HG03095 (cell line): ENCODE measurements at regions not wholly inside any gene's neighbourhood (a gene's known extent, or its start where the extent isn't known, plus 50 kb on each side); places are given as distances from the start of the nearest gene placed in this dataset.
"Not testable (repeated sequence)": the region's sequence is repeated elsewhere in the genome, so short reads cannot be mapped to it uniquely, and the experiment has no call there.

Experiments used
- ATAC-seq: cut with Tn5 transposase; IDR thresholded peaks from one replicate; pipeline ENCODE4 v1.9.1; 2021; ENCODE audit warnings: moderate library complexity; ENCODE audit not compliant: unreplicated experiment

DNA sequence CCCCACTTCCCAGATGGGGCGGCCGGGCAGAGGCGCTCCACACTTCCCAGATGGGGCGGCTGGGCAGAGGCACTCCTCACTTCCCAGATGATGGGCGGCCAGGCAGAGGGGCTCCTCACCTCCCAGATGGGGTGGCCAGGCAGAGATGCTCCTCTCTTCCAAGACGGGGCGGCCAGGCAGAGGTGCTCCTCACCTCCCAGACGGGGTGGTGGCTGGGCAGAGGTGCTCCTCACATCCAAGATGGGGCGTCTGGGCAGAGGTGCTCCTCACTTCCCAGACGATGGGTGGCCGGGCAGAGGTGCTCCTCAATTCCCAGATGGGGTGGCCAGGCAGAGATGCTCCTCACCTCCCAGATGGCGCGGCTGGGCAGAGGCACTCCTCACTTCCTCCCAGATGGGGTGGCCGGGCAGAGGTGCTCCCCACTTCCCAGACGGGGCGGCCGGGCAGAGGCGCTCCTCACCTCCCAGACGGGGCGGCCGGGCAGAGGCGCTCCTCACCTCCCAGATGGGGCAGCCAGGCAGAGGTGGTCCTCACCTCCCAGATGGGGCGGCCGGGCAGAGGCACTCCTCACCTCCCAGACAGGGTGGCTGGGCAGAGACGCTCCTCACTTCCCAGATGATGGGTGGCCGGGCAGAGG is 275.2 kb downstream of the LIPI start:
- not testable (repeated sequence) for ATAC-seq

DNA sequence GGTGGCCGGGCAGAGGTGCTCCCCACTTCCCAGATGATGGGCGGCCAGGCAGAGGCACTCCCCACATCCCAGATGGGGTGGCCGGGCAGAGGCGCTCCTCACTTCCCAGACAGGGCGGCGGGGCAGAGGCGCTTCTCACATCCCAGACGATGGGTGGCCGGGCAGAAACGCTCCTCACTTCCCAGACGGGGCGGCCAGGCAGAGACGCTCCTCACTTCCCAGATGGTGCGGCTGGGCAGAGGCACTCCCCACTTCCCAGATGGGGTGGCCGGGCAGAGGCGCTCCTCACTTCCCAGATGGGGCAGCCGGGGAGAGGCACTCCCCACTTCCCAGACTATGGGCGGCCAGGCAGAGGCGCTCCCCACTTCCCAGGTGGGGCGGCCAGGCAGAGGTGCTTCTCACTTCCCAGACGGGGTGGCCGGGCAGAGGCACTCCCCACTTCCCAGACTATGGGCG is 275.8 kb downstream of the LIPI start:
- not testable (repeated sequence) for ATAC-seq

DNA sequence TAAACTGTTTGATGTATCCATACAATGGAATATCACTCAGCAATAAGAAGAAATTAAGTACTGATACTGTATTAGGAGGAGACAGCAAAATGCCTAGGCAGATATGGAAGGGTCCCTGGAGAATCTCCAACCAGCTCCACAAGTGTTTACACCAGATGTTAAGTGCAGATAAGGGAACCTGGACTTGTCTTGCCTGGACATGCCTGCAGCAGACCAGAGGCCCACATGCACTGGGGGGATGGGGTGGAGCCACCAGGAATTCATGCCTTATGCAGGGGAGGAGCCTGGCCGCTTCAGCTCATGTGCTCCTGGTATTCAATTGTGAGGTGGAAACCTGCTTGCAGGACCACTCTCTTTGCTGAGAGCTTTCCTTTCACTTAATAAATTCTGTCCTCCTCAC is 287.6 kb downstream of the LIPI start:
- ATAC-seq = not testable (repeated sequence)

DNA sequence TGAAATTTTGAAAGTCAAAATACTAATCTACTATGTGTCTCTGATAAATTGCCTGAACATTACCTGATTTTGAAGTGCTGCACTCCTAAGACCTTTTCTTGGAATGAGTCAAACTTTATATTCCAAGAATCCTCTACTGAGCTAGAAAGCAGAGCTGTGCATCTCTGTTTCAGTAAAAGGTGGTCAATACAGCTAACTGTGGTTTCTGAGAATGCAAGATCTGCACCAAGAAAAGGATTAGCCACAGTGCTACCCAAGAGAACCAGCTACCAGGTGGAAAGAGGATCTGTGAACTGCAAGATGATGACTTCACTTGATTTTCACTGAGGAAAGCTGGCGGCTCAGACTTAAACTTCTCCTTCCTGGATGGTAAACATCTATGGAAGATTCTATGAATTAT is 289.3 kb downstream of the LIPI start:
- not testable (repeated sequence) for ATAC-seq

DNA sequence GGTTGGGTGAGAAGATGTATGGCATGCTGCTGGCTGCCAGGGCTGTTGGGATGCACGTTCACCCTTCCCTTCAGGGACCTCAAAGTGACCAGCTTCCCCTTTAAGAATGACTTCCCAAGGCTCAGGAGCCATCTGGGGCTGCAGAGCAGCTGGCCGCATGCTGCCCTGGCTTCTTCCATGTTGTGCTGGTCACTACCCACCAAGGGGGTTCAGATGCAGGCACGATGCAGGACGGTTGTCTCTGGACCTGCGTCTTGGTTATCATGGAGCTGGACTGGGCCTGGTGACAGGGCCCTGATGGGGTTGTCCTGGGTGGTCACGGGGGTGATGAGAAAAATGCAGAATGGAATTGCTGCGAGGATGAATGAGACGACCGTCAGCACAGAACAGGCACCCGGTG is 297.8 kb downstream of the POTED start:
- ATAC-seq = not testable (repeated sequence)

DNA sequence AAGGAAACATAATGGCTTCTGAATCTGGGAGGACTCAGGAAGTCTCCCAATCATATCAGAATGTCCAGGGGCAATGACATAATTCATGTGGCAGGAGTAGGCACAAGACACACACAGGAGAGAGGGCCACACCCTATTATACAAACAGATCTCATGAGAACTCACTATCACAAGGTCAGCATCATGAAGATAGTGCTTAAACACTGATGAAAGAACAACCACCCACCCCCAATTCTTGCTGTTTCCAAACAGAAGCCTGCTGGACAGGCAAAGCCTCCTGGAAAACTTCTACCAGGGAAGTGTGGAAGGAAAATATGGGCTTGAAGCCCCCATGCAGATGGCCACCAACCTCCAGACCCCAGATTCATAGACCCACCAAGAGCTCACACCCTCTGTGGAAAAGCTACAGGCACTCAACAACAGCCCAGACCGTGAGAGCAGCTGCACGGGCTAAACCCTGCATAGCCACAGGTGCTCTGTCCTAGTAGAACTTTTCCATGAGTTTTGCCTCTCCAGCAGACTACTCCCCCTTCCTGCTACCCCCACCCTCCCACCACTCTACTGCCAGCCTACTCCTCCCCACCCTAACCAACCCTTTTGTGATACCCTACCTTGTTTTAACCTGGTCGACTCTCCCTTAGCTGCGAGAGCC is 287.1 kb downstream of the POTED start:
- not testable (repeated sequence) for ATAC-seq

DNA sequence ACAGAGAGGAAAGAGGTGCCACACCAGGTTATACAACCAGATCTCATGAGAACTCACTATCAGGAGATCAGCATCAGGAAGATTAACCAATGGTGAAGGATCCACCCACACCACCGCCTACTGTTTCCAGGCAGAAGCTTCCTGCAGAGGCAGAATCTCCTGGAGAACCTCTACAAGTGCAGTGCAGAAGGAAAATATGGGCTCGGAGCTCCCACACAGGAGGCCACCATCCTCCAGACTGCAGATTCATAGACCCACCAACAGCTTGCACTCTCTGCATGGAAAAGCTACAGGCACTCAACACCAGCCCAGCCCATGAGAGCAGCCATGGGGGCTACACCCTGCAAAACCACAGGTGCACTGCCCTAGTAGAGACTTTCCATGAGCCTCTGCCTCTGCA is 284.0 kb downstream of the POTED start:
- not testable (repeated sequence) for ATAC-seq

DNA sequence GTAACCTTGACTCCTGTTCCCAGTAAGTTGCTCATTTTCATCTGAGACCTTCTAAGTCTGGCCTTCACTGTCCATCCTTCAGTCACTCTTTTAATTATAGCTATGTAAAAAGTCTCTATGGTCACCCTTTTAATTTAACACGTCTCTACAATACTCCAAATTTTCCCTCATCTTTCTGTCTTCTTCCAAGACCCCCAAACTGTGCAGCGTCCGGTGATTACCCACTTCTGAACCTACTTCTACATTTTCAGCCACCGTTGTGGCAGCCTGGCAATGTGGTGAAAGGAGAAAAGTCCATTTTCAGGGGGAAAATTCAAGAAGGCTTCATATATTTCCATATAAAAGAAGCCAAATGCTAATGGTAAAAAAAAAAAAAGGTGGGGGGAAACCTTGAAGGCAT is 283.4 kb downstream of the POTED start:
- ATAC-seq = not testable (repeated sequence)

DNA sequence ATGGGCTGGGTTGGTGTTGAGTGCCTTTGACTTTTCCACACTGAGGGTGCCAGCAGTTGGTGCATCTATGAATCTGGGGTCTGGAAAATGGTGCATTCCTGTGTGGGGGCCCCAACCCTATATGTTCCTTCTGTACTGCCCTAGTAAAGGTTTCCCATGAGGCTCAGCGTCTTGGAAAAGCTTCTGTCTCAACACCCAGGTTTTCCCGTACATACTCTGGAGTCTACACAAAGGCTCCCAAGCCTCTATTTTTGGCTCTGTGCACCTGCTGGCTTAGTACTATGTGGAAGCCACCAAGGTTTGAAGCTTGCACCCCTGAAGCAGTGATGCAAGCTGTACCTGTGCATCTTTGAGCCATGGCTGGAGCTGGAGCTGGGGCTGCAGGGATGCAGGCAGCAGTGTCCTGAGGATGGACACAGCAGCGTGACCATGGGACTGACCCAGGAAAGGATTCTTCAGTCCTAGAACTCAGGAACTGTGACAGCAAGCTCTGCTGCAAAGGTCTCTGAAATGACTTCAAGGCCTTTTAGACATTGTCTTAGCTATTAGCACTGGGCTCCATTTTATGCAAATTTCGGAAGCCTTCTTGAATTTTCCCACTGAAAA is 282.7 kb downstream of the POTED start:
- not testable (repeated sequence) for ATAC-seq

DNA sequence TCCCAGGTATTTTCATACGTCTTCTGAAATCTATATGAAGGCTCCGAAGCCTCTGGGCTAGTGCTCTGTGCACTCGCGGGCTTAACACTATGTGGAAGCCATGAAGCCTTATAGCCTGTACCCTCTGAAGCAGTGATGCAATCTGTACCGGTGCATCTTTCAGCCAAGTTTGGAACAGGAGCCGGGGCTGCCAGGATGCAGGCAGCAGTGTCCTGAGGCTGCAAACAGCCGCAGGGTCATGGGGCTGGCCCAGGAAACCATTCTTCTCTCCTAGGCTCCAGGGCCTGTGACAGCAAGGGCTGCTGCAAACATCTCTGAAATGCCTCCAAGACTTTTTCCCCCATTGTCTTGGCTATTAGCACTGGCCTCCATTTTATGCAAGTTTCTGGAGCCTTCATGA is 279.6 kb downstream of the POTED start:
- not testable (repeated sequence) for ATAC-seq

DNA sequence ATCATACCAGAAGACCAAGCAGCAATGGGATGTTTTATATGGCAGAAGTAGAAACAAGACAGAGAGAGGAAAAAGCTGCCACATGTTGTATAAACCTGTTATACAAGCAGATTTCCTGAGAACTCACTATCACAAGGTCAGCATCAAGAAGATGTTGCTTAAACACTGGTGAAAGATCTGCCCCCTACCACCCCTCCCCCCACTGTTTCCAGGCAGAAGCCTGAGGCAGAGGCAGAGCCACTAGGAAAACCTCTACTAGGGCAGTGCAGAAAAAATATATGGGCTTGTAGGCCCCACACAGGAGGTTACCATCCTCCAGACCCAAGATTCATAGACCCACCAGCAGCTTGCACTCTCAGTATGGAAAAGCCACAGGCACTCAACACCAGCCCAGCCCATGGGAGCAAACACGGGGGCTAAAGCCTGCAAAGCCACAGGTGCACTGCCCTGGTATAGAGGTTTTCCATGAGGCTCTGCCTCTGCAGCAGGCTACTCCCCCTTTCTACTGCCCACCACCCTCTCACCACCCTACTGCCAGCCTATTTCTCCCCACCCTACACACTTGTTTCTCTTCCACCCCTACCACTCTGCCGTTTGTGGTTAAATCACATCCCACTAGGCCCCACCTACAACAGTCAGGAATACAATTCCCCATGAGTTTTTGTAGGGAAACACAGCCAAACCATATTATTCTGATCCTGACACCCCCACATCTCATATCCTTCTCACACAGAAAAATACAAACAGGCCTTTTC is 274.2 kb downstream of the POTED start:
- not testable (repeated sequence) for ATAC-seq

DNA sequence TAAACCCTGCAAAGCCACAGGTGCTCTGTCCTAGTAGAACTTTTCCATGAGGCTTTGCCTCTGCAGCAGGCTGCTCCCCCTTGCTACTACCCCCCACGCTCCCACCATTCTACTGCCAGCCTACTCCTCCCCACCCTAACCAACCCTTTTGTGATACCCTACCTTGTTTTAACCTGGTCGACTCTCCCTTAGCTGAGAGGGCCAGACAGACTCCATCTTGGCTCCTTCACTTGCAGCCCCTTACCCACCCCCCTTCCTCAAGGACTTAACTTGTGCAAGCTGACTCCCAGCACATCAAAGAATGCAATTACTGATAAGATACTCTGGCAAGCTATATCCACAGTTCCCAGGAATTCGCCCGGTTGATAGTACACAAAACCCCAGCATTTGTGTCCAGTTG is 267.9 kb downstream of the POTED start:
- not testable (repeated sequence) for ATAC-seq

DNA sequence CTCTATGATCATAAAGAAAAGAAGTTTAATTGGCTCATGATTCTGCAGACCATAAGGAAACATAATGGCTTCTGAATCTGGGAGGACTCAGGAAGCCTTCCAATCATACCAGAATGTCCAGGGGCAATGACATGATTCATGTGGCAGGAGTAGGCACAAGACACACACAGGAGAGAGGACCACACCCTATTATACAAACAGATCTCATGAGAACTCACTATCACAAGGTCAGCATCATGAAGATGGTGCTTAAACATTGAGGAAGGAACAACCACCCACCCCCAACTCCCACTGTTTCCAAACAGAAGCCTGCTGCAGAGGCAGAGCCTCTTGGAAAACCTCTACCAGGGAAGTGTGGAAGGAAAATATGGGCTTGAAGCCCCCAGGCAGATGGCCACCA is 267.4 kb downstream of the POTED start:
- ATAC-seq = not testable (repeated sequence)

DNA sequence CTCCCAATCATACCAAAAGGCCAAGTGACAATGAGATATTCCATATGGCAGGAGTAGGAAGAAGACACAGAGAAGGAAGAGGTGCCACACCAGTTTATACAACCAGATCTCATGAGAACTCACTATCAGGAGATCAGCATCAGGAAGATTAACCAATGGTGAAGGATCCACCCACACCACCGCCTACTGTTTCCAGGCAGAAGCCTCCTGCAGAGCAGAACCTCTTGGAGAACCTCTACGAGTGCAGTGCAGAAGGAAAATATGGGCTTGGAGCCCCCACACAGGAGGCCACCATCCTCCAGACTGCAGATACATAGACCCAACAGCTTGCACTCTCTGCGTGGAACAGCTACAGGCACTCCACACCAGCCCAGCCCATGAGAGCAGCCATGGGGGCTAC is 264.4 kb downstream of the POTED start:
- ATAC-seq = not testable (repeated sequence)

DNA sequence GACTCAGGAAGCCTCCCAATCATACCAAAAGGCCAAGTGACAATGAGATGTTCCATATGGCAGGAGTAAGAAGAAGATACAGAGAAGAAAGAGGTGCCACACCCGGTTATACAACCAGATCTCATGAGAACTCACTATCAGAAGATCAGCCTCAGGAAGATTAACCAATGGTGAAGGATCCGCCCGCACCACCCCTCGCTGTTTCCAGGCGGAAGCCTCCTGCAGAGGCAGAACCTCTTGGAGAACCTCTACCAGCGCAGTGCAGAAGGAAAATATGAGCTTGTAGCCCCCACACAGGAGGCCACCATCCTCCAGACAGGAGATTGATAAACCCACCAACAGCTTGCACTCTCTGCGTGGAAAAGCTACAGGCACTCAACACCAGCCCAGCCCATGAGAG is 245.1 kb downstream of the POTED start:
- no peak for ATAC-seq

DNA sequence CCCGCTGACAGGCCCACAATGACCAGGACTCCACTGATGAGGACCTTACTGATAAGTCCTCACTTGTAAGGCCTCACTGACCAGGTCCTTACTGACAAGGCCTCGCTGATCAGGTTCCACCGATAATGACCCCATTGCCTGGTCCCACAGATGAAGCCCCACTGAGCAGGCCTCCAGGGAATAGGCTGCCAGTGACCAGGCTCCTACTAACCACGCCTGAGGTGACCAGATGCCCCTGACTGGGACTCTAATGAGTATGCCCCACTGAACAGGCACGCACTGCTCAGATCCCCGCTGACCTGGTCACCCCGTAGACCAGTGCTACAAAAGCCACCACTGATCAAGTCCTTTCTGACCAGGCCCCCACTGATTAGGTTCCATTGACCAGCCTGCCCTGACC is 241.2 kb downstream of the POTED start:
- not testable (repeated sequence) for ATAC-seq

DNA sequence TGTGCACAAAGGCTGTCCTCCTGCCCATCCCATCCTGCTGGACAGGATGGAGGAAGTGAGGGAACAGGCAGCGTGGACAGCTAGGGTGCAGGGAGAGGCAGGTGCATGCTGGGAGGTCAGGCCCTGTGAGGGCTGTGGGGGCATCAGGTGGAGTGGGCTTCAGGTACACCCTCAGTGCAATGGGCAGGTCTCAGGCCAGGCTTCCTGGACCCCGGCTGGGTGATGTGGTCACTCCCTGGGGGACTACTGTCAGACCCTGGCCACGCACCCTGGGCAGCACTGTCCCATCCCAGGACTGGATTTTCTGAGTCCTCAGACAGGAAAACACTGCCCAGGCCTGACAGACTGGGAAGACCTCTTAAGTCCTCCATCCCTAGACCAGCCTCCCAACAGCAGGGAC is 239.9 kb downstream of the POTED start:
- not testable (repeated sequence) for ATAC-seq

DNA sequence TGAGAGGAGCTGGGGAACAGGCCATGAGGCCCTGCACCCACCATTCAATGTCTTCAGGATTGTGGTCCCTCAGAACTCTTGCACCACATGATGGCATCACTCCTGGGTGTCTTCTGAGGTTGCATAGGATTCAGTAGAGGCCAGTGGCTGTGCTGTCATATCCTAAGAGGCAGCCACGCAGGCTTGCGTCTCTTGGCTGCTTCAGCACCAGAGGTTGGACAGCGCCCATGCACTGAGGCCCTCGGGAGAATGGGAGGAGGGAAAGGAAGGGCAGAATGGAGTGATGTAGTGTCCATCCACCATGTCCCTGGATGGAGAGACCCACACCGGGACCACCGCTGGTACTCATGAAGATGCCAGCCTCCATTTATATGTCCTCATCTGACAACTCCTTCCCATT is 237.1 kb downstream of the POTED start:
- not testable (repeated sequence) for ATAC-seq

DNA sequence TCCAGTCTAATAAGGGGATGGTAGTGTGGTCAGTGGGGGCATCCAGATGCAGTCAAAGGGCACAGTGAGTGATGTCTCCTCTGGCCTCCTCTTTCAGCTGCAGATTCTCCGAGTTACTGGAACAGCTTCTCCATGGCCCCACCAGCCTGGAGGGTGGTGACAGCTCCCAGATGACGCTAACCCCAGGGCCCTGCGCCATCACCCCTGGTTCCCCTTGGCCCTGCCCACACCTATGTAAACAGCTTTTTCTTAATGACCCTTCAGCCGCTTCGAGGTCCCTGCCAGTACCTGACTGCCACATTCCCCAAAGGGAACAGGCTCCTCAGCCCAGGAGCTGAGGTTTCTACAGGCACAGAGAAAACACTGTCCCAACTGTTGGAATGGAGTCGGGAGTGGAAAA is 235.0 kb downstream of the POTED start:
- not testable (repeated sequence) for ATAC-seq

DNA sequence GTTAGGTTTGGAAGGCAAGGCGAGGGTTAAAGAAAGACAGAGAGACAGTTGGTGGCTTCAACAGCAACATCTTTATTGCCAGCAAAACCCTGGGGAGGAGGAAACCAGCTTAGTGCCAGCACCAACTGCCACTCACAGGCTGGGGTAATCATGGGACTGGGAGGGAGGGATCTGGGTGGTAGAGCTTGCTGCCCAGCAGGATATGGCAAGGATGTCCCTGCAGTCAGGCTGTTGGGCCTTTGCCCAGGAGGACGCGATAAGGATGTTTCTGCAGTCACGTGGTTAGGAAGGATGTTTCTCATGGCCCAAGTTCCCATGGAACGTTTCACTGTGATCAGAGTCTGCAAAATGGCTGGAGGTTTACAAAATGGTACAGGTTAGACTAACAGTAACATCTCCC is 233.5 kb downstream of the POTED start:
- not testable (repeated sequence) for ATAC-seq

DNA sequence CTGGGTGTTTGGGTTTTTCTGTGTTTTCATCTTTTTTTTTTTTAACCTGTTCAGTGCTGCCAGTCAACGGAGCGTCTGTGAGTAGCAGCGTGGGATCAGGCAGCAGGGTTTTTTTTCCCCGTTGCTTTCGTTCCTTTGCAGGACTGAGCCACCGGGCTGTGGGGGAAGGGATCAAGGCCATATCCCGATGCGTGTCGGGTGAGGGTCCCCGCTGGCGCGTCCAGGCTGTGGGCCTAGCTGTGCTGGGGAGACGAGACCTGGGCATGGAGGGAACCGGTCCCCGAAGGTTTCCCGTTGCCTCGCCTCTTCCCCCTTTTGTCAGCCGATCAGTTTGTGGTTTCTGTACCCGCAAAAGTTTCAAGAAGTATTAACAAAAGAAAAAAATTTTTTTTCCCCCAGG is 218.1 kb downstream of the POTED start:
- not testable (repeated sequence) for ATAC-seq
